LNCAP (cell line): ENCODE measurements at regions not wholly inside any gene's neighbourhood (a gene's known extent, or its start where the extent isn't known, plus 50 kb on each side); places are given as distances from the start of the nearest gene placed in this dataset.

Experiments used
- TF ChIP-seq, protein P1 (sequence below): fragments of 450-650 bp; IDR thresholded peaks from 2 replicates; pipeline ENCODE4 v1.5.1; 2017; ENCODE audit warnings: mild to moderate bottlenecking

DNA sequence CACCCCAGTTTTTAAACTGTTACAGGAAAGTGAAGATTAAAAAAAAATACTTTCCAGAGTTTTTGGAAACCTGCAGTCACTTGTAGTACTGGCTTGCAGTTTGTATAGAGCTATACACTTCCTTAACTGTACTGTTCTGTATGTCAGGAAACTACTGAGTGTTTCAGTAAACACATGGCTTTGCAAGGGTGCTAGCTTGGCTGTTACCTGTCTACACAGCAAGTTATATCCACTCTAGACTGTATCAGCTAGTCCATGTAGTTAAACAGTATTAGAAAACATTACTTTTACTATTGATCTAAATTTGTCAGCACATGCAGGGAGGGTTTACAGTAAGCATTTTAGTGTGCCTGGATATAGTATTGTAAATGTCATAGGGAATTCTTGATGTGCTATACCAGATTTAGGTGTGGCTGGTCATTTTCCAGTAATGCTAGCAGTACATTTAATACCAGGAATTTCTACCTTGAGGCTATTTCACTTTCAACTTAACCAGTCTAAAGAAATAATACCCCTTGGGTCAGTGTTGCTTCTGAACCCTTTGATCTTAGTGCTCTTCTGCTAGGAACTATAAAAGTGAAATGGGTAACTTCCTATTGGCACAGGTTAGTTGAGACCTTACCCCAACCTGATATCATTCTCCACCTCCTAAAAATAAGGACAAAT, 192.3 kb upstream of the ANKRD50 start:
- TF ChIP-seq, protein P1, sequence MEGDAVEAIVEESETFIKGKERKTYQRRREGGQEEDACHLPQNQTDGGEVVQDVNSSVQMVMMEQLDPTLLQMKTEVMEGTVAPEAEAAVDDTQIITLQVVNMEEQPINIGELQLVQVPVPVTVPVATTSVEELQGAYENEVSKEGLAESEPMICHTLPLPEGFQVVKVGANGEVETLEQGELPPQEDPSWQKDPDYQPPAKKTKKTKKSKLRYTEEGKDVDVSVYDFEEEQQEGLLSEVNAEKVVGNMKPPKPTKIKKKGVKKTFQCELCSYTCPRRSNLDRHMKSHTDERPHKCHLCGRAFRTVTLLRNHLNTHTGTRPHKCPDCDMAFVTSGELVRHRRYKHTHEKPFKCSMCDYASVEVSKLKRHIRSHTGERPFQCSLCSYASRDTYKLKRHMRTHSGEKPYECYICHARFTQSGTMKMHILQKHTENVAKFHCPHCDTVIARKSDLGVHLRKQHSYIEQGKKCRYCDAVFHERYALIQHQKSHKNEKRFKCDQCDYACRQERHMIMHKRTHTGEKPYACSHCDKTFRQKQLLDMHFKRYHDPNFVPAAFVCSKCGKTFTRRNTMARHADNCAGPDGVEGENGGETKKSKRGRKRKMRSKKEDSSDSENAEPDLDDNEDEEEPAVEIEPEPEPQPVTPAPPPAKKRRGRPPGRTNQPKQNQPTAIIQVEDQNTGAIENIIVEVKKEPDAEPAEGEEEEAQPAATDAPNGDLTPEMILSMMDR = no peak

DNA sequence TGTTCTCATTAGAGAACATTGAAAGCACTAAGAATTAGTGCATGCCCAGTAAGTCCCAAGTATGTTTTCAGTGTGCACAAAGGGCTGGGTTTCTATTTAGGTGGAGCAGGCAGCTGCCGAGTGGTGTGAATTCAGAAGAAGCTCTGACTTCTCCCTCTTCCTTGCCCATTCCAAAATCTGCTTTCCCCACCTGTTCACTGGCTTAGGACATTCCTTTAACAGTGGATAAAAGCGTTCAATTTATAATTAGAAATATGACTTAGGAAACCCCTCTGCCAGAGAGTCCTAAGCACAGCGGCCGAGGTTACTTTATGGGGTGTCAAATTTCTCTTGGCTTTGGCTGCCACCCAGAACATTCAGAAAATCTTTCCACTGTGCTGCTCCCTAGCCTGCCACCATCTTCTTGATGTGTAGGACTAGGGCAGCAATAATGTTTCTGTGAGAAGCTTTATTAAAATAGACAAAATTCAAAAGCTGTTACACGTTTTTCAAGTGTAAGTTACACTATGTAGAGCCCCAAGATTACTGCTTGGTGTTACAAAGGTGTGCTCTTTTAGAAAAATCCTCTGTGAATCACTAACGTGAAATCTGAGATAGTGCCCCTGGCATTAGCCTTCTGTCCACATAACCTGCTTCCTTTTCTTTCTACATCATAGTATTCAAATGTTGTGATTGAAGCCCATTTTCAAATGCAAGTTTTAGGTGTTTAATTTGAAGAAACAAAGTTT, 191.6 kb upstream of the ANKRD50 start:
- TF ChIP-seq, protein P1 = no peak

DNA sequence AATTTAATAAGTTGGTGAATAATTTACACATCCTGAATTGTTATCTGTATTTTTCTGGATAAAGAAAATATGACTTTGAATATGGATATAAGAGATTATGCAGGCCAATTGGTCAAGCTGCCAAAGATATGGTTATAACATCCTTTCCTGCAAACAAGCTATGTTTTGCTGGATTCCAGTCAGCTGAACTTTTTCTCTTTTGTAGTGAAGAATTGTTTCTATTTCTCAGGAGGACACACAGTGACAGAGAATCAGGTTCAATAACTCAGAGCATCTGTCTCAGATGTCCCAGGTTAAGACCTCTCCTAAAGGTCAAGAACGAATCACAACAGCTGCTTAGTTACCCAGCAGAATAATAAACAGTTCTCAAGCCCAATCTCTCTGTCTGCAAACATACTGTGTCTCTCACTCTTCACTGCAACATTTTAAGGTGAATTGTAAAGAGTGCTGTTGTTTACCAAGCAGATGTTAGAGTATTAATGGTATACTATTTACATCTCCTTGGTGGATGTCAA, 189.5 kb upstream of the ANKRD50 start:
- TF ChIP-seq, protein P1 = no peak

DNA sequence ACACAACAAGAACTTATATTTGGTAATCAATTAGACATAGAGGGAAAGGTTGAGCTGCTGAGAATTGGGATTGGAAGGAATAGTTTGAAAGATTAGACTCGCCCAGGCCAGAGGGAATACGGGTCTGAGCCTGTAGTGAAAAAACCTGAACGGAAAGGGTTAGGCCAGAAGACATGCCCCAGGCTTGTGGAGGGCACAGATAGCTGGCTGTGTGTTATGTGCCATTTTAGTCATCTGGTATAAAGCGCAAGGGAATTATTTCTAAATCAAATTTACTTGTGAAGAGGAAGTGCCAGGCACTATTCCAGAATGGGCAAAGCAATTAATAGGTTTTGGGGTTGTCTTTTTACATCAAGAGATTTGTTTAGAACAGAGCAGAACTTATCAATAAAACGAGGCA, 187.5 kb upstream of the ANKRD50 start:
- TF ChIP-seq, protein P1 = no peak

DNA sequence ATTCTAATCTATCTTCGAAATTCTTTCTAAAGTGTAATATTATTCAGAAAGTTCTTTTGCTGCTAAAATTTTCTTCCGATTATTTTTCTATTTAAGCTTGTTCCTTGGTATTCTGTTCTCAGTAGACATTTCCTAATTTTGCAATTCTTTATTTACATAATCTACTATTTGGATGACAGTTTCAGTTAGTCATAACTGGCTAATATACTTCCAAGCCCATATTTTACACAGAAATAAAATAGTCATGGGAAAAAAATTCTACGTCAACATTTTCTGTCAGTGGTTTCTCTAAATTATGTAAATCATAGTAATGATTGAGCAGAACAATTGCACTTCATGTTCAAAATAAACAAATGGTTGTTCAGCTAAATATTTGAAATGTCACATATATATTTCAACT, 178.0 kb upstream of the ANKRD50 start:
- TF ChIP-seq, protein P1 = no peak

DNA sequence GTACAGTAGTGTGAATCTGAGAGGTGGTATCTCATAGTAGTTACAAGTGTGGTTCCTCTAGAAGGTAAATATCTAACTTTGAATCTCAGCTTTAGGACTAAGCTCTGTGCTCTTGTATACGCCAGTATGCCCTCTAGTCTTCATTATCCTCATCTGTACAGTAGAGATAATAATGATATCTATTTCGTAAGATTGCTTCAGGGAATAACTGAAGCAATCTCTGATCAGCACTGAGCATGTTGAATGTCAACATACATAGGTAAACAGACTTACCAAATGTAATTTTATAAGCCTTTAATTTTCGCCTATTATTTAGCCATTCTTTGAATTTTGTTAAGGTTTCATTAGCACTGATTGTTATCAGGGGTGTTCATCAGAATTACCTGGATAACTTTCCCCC, 175.2 kb upstream of the ANKRD50 start:
- TF ChIP-seq, protein P1 = no peak

DNA sequence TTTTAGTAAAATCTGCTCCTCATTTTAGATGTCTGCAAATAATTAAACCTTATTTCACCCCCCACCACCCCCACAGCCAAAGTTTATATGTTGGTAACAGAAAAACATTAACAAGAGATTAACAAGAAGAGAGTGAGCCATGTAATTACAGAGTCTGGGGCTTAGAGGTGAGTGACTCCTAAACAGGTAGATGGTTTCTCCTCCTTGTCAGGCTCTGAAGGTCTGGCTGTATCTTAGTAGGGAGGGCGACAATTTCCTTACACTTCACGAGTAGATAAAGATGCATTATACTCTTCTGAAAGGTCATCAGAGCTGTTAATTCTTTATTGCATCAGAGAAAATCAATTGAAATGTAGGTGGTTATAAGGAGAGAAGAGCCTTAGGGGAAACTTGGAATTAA, 171.8 kb upstream of the ANKRD50 start:
- TF ChIP-seq, protein P1 = no peak
